ENCODE measurements at regions not wholly inside any gene's neighbourhood (a gene's known extent, or its start where the extent isn't known, plus 50 kb on each side); places are given as distances from the start of the nearest gene placed in this dataset.

DNA sequence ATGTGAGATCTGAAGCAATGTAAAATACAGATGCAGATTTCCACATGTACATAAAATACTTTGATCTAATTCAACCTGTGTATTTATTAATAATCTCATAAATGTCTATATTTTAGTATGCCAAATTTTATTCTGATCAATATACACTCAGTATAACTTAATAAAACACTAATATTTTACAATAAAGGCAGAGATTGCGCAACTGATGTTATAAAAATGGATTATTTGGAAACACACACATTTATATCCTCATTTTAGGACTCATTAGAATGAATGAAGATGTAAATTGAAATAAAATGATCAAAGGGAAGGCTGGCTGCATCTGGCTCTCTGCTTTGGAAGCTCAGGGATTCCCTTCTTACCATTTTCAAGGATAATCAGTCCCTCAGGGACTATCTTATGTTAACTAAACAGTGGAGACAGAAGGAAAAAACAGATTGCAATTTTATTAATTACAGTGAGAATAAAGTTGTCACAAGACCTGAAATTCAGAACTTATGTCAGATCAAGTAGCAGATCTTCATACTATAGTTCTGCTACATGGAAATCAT, 900.9 kb upstream of the EPHA5 start:
- Histone ChIP-seq H3K27ac (no peak overlapping the region), H3K27me3 (no peaks in the 10 kb centered on the region), H3K36me3 (no peaks in the 10 kb centered on the region), H3K9me3 (no peaks in the 10 kb centered on the region), H3K4me3 (no peak overlapping the region), H3K4me1 (no peaks in the 10 kb centered on the region)
- DNase-seq = no peak
- no peak for TF ChIP-seq EP300 (IDR thresholded peaks at IDR 0.05)
- TF ChIP-seq POLR2AphosphoS5 (IDR thresholded peaks at IDR 0.05) = no peak
- no peak for TF ChIP-seq POLR2A (IDR thresholded peaks at IDR 0.05)
- TF ChIP-seq, protein P1, sequence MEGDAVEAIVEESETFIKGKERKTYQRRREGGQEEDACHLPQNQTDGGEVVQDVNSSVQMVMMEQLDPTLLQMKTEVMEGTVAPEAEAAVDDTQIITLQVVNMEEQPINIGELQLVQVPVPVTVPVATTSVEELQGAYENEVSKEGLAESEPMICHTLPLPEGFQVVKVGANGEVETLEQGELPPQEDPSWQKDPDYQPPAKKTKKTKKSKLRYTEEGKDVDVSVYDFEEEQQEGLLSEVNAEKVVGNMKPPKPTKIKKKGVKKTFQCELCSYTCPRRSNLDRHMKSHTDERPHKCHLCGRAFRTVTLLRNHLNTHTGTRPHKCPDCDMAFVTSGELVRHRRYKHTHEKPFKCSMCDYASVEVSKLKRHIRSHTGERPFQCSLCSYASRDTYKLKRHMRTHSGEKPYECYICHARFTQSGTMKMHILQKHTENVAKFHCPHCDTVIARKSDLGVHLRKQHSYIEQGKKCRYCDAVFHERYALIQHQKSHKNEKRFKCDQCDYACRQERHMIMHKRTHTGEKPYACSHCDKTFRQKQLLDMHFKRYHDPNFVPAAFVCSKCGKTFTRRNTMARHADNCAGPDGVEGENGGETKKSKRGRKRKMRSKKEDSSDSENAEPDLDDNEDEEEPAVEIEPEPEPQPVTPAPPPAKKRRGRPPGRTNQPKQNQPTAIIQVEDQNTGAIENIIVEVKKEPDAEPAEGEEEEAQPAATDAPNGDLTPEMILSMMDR (IDR thresholded peaks at IDR 0.05) = no peak
- WGBS, 5 donors = 71 to 87% (median 74%) methylated on average over 1 of the region's 1 CpG
- intact Hi-C loops (cut with DNase I; ENCODE audit: low total_unique reads) = no loop called here

DNA sequence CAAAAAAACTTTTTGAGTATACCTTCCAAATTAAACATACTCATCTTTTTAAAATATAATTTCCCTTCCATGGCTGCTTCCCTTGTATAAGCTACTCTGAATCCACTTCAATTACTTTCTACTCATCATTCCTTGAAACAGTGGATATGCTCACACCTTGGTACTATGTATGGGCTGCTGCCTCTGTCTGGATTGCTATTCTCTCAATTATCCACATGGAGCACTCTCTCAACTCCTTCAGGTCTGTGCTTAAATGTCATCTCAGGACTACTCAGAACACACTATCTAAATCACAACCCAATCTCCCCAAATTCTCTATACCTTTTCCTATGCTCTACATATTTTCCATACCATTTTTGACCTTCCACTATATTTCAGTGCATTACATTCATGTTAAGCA, 898.9 kb upstream of the EPHA5 start:
- H3K36me3 ChIP-seq = no peaks in the 10 kb centered on the region
- no peak for DNase-seq
- no peaks in the 10 kb centered on the region for H3K9me3 ChIP-seq
- intact Hi-C loops (cut with DNase I; ENCODE audit: low total_unique reads) = no loop called here
- H3K27ac ChIP-seq = no peak overlapping the region
- H3K4me3 ChIP-seq = no peak overlapping the region
- H3K4me1 ChIP-seq = peaks cover 0 to 6% (median 0%) of the 10 kb centered on the region in 4 donors
- no peak for TF ChIP-seq EP300 (IDR thresholded peaks at IDR 0.05)
- TF ChIP-seq POLR2A (IDR thresholded peaks at IDR 0.05) = no peak
- no peak for TF ChIP-seq POLR2AphosphoS5 (IDR thresholded peaks at IDR 0.05)
- TF ChIP-seq, protein P1 (IDR thresholded peaks at IDR 0.05) = no peak
- no peaks in the 10 kb centered on the region for H3K27me3 ChIP-seq

DNA sequence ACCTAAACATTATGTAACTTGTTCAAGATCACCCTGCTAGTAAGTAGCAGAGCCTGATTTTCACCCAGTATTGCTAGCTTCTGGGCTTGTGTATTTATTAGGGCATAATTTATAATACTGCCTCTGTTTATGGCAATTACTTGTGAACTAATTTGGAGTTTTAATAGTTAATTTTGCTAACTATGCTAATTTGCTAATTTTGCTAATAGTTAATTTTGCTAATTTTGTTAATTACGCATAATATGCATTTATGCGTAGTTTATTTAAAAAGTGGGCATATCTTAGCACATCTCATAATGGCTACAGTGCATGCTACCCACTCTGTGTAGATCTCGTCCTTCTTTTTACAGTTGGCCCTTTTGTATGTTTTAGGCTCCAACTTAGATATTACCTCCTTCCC, 898.1 kb upstream of the EPHA5 start:
- H3K4me1 ChIP-seq = peaks cover 0 to 8% (median 0%) of the 10 kb centered on the region in 4 donors
- DNase-seq = no peak
- TF ChIP-seq, protein P1 (IDR thresholded peaks at IDR 0.05) = no peak
- TF ChIP-seq EP300 (IDR thresholded peaks at IDR 0.05) = no peak
- TF ChIP-seq POLR2AphosphoS5 (IDR thresholded peaks at IDR 0.05) = no peak
- H3K4me3 ChIP-seq = no peak overlapping the region
- H3K27ac ChIP-seq = no peak overlapping the region
- intact Hi-C loops (cut with DNase I; ENCODE audit: low total_unique reads) = no loop called here
- WGBS, 5 donors = 59 to 88% (median 76%) methylated on average over 3 of the region's 3 CpGs
- no peaks in the 10 kb centered on the region for H3K9me3 ChIP-seq
- H3K27me3 ChIP-seq = no peaks in the 10 kb centered on the region
- no peaks in the 10 kb centered on the region for H3K36me3 ChIP-seq

DNA sequence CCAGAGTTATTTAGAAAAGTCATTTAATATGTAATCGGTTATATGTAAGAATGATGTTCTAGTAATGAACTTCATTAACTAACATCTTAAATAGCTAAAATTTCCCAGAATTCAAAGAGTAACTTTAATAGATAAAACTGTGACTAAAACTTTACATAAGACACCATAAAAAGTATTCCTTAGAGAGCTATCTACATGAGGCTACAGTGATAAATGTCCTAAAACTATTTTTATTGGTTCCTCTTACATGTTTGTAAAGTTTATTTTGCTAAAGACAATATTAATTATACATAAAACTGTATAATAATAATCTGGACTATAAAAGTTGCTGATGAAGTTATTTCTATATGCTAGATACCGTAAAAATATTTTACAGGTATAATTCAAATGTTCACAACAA, 897.7 kb upstream of the EPHA5 start:
- Histone ChIP-seq H3K4me3 (no peak overlapping the region), H3K4me1 (peaks cover 0 to 8% (median 0%) of the 10 kb centered on the region in 4 donors), H3K9me3 (no peaks in the 10 kb centered on the region), H3K27ac (no peak overlapping the region), H3K27me3 (no peaks in the 10 kb centered on the region), H3K36me3 (no peaks in the 10 kb centered on the region)
- no peak for DNase-seq
- TF ChIP-seq POLR2A (IDR thresholded peaks at IDR 0.05) = no peak
- TF ChIP-seq, protein P1 (IDR thresholded peaks at IDR 0.05) = no peak
- 85 to 96% (median 93%) methylated on average over 2 of the region's 2 CpGs for WGBS, 5 donors
- intact Hi-C loops (cut with DNase I; ENCODE audit: low total_unique reads) = no loop called here
